ENCODE measurements at regions not wholly inside any gene's neighbourhood (a gene's known extent, or its start where the extent isn't known, plus 50 kb on each side); places are given as distances from the start of the nearest gene placed in this dataset.
A peak's percentile ranks its signal among the peaks of the same experiment; 100 is the strongest.

DNA sequence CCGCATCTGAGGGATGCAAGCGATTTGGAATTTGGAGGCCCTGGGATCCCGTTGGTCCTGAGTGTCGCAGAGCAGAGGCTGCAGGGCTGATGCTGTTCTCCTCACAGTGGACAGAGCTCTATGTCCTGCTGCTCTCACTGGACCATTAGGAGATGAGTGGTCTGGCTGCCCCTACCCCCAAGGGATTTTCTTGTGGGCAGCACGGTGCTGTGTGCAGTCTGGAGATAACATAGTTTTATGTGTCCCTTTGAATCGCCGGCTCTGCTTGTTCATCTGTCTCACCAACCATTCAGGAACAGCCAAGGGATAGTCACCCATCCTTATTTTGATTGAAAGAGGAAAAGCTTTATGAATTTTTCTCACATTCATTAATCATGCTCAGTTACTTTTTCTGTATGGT lies 49.9 kb downstream of the CHRM3 start:
- H3K9me3 ChIP-seq (replicated peaks; ENCODE audit: control insufficient read depth, low read depth, low read length): no peaks in the 10 kb centered on the region

DNA sequence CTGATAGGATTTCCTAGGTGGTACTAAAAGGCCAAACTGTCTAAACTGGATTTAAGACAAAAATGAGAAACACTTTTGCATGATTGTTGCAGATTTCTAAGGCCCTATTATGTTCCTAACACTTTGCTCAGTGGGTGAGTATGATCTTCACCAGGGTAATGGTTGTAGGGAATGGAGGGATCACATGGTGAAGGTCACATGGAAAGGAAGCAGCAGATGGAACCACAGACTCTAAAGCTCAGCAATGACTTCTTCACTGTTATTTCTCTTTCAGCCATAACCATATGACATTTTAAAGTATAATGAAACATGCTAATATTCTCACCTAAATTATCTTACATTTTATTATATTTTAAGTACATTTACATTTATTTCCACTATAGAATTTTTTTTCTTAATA lies 51.5 kb downstream of the CHRM3 start:
- H3K4me3 ChIP-seq (ENCODE audit: low read length): no peak overlapping the region
- no peaks in the 10 kb centered on the region for H3K4me1 ChIP-seq (ENCODE audit: control insufficient read depth, insufficient read depth, low read length)
- H3K36me3 ChIP-seq (ENCODE audit: control insufficient read depth, insufficient read depth, low read length): no peaks in the 10 kb centered on the region
- H3K27ac ChIP-seq (ENCODE audit: low read length): no peak overlapping the region
- no peaks in the 10 kb centered on the region for H3K27me3 ChIP-seq (ENCODE audit: control insufficient read depth, insufficient read depth, low read length)
- no peak for DNase-seq
- no peaks in the 10 kb centered on the region for H3K9me3 ChIP-seq (replicated peaks; ENCODE audit: control insufficient read depth, low read depth, low read length)

More for the DNA sequence above, 49.9 kb downstream of the CHRM3 start:
- no peak overlapping the region for H3K4me3 ChIP-seq (ENCODE audit: low read length)
- 87% methylated on average over 4 of the region's 7 CpGs for WGBS (ENCODE audit: insufficient coverage)
- no peak for DNase-seq
- H3K27me3 ChIP-seq (ENCODE audit: control insufficient read depth, insufficient read depth, low read length): no peaks in the 10 kb centered on the region
- no peak overlapping the region for H3K27ac ChIP-seq (ENCODE audit: low read length)
- H3K36me3 ChIP-seq (ENCODE audit: control insufficient read depth, insufficient read depth, low read length): no peaks in the 10 kb centered on the region
- H3K4me1 ChIP-seq (ENCODE audit: control insufficient read depth, insufficient read depth, low read length): no peaks in the 10 kb centered on the region

DNA sequence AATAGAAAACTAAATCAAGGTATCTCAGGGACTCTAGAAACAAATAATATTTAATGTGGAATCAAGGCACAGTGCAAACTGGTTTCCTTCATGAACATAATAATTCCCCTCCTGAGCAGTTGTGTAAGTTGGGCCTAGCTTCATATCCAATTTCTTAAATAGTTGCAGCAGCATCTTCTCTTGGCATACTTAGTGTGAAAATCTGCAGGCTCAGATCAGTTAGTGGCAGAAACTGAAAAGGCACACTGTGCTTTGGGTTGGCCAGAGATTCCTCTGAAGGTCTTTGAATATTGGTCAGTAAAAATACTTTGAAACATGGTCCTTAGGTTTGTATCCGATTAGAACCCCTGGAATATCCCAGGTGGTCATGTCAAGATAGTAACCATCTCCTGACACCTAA lies 52.5 kb downstream of the CHRM3 start:
- Histone ChIP-seq H3K4me3 (ENCODE audit: low read length) (no peak overlapping the region), H3K27ac (ENCODE audit: low read length) (no peak overlapping the region), H3K27me3 (ENCODE audit: control insufficient read depth, insufficient read depth, low read length) (no peaks in the 10 kb centered on the region), H3K9me3 (replicated peaks; ENCODE audit: control insufficient read depth, low read depth, low read length) (no peaks in the 10 kb centered on the region), H3K4me1 (ENCODE audit: control insufficient read depth, insufficient read depth, low read length) (no peaks in the 10 kb centered on the region), H3K36me3 (ENCODE audit: control insufficient read depth, insufficient read depth, low read length) (no peaks in the 10 kb centered on the region)
- no CpG with 5 or more reads among the region's 1 CpG for WGBS (ENCODE audit: insufficient coverage)
- no peak for DNase-seq

DNA sequence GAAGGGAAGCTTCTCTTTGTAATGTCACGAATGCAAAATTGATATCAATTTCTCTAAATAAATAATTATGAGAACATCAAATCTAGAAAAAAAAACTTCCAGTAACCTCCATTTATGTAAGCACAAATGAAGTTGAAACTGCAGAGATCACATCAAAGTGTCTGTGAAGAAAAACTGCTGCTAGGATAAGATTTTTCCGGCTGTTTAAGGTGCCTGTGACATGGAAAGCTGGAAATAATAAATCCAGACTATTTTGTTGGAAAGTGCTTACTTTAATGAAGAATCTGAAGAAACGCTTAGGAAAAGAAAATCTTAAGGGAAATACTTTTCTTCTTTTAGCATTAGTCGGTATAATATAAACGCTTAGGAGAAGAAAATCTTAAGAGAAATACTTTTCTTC lies 57.0 kb downstream of the CHRM3 start:
- no peaks in the 10 kb centered on the region for H3K4me1 ChIP-seq (ENCODE audit: control insufficient read depth, insufficient read depth, low read length)
- H3K27ac ChIP-seq (ENCODE audit: low read length): no peak overlapping the region
- no peak overlapping the region for H3K4me3 ChIP-seq (ENCODE audit: low read length)
- H3K36me3 ChIP-seq (ENCODE audit: control insufficient read depth, insufficient read depth, low read length): no peaks in the 10 kb centered on the region
- no peaks in the 10 kb centered on the region for H3K27me3 ChIP-seq (ENCODE audit: control insufficient read depth, insufficient read depth, low read length)
- H3K9me3 ChIP-seq (replicated peaks; ENCODE audit: control insufficient read depth, low read depth, low read length): no peaks in the 10 kb centered on the region
- peak; percentile 78 for DNase-seq
- WGBS (ENCODE audit: insufficient coverage): 0% methylated on average over 1 of the region's 5 CpGs

DNA sequence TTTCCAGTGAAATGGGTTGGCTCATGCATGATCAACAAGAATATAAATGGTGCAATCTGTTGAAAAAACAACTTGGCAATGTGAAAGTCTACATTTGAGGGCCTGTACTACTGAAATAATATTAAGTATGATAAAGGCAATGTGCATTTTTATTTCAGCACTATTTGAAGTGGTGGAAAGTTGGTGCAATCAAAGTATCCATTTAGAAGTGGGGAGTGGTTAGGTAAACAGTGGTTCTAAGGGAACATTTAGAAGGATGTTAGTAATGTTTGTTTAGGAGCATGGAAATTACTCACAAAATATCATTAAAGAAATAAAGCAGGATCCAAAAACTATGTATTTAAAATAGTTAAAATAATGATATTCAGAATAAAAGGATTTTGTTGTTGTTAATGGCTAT lies 60.2 kb downstream of the CHRM3 start:
- no peaks in the 10 kb centered on the region for H3K4me1 ChIP-seq (ENCODE audit: control insufficient read depth, insufficient read depth, low read length)
- DNase-seq: no peak
- H3K9me3 ChIP-seq (replicated peaks; ENCODE audit: control insufficient read depth, low read depth, low read length): no peaks in the 10 kb centered on the region
- no peaks in the 10 kb centered on the region for H3K36me3 ChIP-seq (ENCODE audit: control insufficient read depth, insufficient read depth, low read length)
- H3K27ac ChIP-seq (ENCODE audit: low read length): no peak overlapping the region
- H3K4me3 ChIP-seq (ENCODE audit: low read length): no peak overlapping the region
- H3K27me3 ChIP-seq (ENCODE audit: control insufficient read depth, insufficient read depth, low read length): no peaks in the 10 kb centered on the region

DNA sequence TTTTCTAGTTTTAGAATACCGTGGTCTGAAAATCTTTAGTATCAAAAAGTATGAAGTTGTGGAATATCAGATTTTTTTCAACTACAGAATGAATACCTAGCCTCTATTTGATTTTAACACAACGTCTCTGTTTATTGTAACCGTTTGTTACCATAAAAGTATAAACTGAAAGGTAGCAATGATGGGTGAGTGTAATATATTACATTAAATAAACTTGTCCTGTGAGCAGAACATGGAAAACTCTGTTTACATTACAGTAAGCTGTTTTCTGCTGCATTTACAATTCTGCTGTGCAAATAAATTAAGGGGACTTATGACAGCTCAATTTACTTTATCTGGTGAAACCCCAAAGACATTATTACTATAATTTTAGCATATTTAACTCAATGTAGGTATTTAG lies 62.5 kb downstream of the CHRM3 start:
- Histone ChIP-seq H3K36me3 (ENCODE audit: control insufficient read depth, insufficient read depth, low read length) (no peaks in the 10 kb centered on the region), H3K9me3 (replicated peaks; ENCODE audit: control insufficient read depth, low read depth, low read length) (no peaks in the 10 kb centered on the region), H3K27ac (ENCODE audit: low read length) (no peak overlapping the region), H3K4me1 (ENCODE audit: control insufficient read depth, insufficient read depth, low read length) (no peaks in the 10 kb centered on the region), H3K27me3 (ENCODE audit: control insufficient read depth, insufficient read depth, low read length) (no peaks in the 10 kb centered on the region), H3K4me3 (ENCODE audit: low read length) (no peak overlapping the region)
- no CpG with 5 or more reads among the region's 3 CpGs for WGBS (ENCODE audit: insufficient coverage)
- no peak for DNase-seq

DNA sequence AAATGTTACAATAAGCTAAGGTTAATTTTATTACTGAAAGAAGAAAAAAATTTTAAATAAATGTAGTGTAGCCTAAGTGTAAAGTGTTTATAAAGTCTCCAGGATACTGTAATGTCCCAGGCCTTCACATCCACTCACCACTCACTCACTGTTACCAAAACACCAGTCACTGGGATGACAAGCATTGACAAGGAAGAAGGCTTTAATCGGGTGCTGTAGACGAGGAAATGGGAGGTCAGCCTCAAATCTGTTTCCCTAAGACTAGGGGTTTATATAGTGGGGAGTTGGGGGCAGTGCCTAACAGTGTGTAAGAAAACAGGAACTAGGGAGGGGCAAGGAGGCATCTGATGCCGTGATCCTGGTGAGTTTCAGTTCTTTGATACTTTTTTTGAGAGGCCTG lies 69.4 kb downstream of the CHRM3 start:
- H3K36me3 ChIP-seq (ENCODE audit: control insufficient read depth, insufficient read depth, low read length): no peaks in the 10 kb centered on the region
- H3K27me3 ChIP-seq (ENCODE audit: control insufficient read depth, insufficient read depth, low read length): no peaks in the 10 kb centered on the region
- H3K4me1 ChIP-seq (ENCODE audit: control insufficient read depth, insufficient read depth, low read length): no peaks in the 10 kb centered on the region
- H3K9me3 ChIP-seq (replicated peaks; ENCODE audit: control insufficient read depth, low read depth, low read length): no peaks in the 10 kb centered on the region
- H3K27ac ChIP-seq (ENCODE audit: low read length): no peak overlapping the region
- WGBS (ENCODE audit: insufficient coverage): 93% methylated on average over 2 of the region's 3 CpGs
- H3K4me3 ChIP-seq (ENCODE audit: low read length): no peak overlapping the region
- DNase-seq: no peak

DNA sequence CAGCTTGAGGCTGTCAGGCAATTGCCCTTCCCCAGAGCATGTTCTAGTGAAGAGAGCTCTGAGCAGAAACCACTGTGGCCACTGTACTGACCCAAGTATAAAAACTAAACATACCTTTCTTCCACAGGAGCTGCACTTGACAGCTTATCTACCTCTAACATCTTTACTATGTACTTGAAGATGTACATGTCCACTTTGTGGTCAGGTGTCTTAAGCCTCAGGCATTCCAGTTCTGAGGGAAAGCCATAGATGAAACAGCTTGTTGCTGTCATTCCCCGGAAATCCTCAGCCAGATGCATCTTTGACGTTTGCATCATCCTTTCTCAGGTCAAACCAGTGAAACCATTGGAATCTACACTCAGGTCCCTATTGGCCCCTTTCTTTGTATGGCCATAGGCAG lies 70.4 kb downstream of the CHRM3 start:
- 82% methylated on average over 2 of the region's 2 CpGs for WGBS (ENCODE audit: insufficient coverage)
- DNase-seq: no peak
- H3K9me3 ChIP-seq (replicated peaks; ENCODE audit: control insufficient read depth, low read depth, low read length): no peaks in the 10 kb centered on the region
- no peaks in the 10 kb centered on the region for H3K36me3 ChIP-seq (ENCODE audit: control insufficient read depth, insufficient read depth, low read length)
- no peak overlapping the region for H3K4me3 ChIP-seq (ENCODE audit: low read length)
- H3K27me3 ChIP-seq (ENCODE audit: control insufficient read depth, insufficient read depth, low read length): no peaks in the 10 kb centered on the region
- H3K27ac ChIP-seq (ENCODE audit: low read length): no peak overlapping the region
- no peaks in the 10 kb centered on the region for H3K4me1 ChIP-seq (ENCODE audit: control insufficient read depth, insufficient read depth, low read length)

DNA sequence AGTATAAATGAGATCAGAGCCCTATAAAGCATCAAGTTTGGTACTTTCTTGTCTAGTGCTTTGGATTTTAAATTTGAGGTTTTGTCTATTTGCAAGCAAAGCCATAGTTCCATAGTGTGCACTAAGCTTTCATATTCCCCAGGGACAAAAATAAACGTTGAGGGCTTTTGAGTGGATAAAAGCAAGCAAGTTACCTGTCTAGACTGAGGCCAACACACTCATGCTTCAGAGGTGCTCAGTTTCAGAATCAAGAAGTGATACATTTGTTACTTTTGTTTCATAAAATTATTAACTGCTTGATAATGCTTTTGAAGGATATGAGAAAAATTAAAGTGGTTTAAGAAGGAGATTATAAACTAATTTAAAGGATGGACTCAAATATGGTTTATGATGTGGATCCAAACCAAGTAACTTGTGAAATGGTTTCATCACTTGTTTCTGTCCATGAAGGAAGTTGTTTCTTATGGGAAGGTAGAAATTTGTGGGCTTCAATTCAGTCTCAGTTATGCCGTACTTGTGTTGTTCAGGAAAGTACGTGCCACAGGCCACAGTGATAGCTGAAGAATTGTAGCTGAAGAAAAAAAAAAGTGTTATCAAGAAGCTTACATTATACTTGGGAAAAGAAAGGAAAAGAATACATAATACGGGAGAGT lies 71.2 kb downstream of the CHRM3 start:
- whole genome bisulfite sequencing (ENCODE audit: insufficient coverage): 92% methylated on average over 2 of the region's 4 CpGs
- H3K27me3 ChIP-seq (ENCODE audit: control insufficient read depth, insufficient read depth, low read length): no peaks in the 10 kb centered on the region
- H3K9me3 ChIP-seq (replicated peaks; ENCODE audit: control insufficient read depth, low read depth, low read length): no peaks in the 10 kb centered on the region
- DNase-seq: no peak
- no peak overlapping the region for H3K4me3 ChIP-seq (ENCODE audit: low read length)
- H3K4me1 ChIP-seq (ENCODE audit: control insufficient read depth, insufficient read depth, low read length): no peaks in the 10 kb centered on the region
- H3K27ac ChIP-seq (ENCODE audit: low read length): no peak overlapping the region
- no peaks in the 10 kb centered on the region for H3K36me3 ChIP-seq (ENCODE audit: control insufficient read depth, insufficient read depth, low read length)

DNA sequence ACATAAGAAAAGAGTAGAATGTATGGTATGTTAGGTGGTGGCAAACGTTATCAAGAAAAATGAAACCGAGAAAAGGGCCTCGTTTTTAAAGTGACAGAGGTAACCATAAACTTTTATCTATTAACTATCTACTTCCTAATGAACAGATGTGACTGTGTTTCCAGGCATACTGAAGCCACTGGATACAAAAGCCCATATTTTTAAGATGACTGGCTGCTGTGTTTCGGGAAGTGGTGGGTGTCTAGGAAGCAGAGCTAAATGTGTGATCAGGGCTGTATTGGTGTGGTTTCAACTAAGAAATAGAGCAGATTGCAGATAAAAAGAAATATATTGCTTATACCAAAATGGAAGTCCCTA lies 71.8 kb downstream of the CHRM3 start:
- Histone ChIP-seq H3K4me3 (ENCODE audit: low read length) (no peak overlapping the region), H3K36me3 (ENCODE audit: control insufficient read depth, insufficient read depth, low read length) (no peaks in the 10 kb centered on the region), H3K27ac (ENCODE audit: low read length) (no peak overlapping the region), H3K27me3 (ENCODE audit: control insufficient read depth, insufficient read depth, low read length) (no peaks in the 10 kb centered on the region), H3K4me1 (ENCODE audit: control insufficient read depth, insufficient read depth, low read length) (no peaks in the 10 kb centered on the region), H3K9me3 (replicated peaks; ENCODE audit: control insufficient read depth, low read depth, low read length) (no peaks in the 10 kb centered on the region)
- WGBS (ENCODE audit: insufficient coverage): no CpG with 5 or more reads among the region's 4 CpGs
- no peak for DNase-seq

DNA sequence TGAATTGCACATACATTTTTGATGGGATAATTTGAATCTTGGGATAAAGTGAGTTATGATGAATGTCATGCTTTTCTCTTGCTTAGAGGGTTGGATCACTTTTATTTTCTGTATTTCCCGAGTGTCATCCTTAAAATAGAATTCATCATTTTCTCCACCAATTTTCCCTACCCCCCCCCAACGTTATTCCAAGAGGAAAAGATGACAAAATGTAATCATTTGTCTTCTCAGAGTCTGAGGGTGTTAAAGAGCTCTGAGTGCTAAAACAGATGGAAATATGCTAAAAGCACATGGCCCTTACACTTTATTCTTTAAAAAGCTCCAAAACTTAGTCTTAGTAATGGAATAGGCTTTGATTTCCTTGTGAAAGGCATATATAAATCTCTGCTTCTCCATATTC lies 81.4 kb downstream of the CHRM3 start:
- Histone ChIP-seq H3K4me1 (ENCODE audit: control insufficient read depth, insufficient read depth, low read length) (no peaks in the 10 kb centered on the region), H3K36me3 (ENCODE audit: control insufficient read depth, insufficient read depth, low read length) (no peaks in the 10 kb centered on the region), H3K27ac (ENCODE audit: low read length) (no peak overlapping the region), H3K9me3 (replicated peaks; ENCODE audit: control insufficient read depth, low read depth, low read length) (no peaks in the 10 kb centered on the region), H3K27me3 (ENCODE audit: control insufficient read depth, insufficient read depth, low read length) (no peaks in the 10 kb centered on the region), H3K4me3 (ENCODE audit: low read length) (no peak overlapping the region)
- DNase-seq: peak; percentile 70
- no CpG with 5 or more reads among the region's 2 CpGs for WGBS (ENCODE audit: insufficient coverage)
